ENCODE measurements at regions not wholly inside any gene's neighbourhood (a gene's known extent, or its start where the extent isn't known, plus 50 kb on each side); places are given as distances from the start of the nearest gene placed in this dataset.

GRCh38 chr9:19648672-19649071, 140.2 kb downstream of the SLC24A2 start:
- H4K20me1 ChIP-seq (ENCODE audit: insufficient read depth, low read length) = no peaks in the 10 kb centered on the region
- H3K4me3 ChIP-seq (ENCODE audit: low read length) = no peak overlapping the region
- H3K4me2 ChIP-seq (ENCODE audit: low read depth, low read length) = no peak overlapping the region
- no peak overlapping the region for H3K27ac ChIP-seq (ENCODE audit: low read length)
- no peaks in the 10 kb centered on the region for H3K36me3 ChIP-seq (replicated peaks; ENCODE audit: insufficient read depth, low read length)
- no peak overlapping the region for H3K9ac ChIP-seq (ENCODE audit: low read length)
- no peaks in the 10 kb centered on the region for H3K9me2 ChIP-seq (replicated peaks; ENCODE audit: insufficient read depth, low read length)
- TF ChIP-seq EZH2 (optimal IDR thresholded peaks at IDR 0.05; ENCODE audit: low read depth, low read length) = no peak
- no peak for TF ChIP-seq EZH2phosphoT487 (IDR thresholded peaks at IDR 0.05; ENCODE audit: low read length)
- no peak for TF ChIP-seq CTCF (IDR thresholded peaks at IDR 0.05; ENCODE audit: low read length)
- H3K79me2 ChIP-seq (ENCODE audit: low read length) = no peaks in the 10 kb centered on the region
- no peak for DNase-seq
- no peaks in the 10 kb centered on the region for H3K9me3 ChIP-seq (replicated peaks; ENCODE audit: insufficient read depth, low read length)
- H3K27me3 ChIP-seq (replicated peaks; ENCODE audit: insufficient read depth, low read length) = no peaks in the 10 kb centered on the region
- no peak overlapping the region for H2AFZ ChIP-seq (ENCODE audit: low read length)
- H3K4me1 ChIP-seq (ENCODE audit: low read length) = no peaks in the 10 kb centered on the region
- H3F3A ChIP-seq (ENCODE audit: insufficient read depth, low read length) = no peaks in the 10 kb centered on the region

- H3K4me2 ChIP-seq (ENCODE audit: low read depth, low read length) = no peak overlapping the region
- H3K27me3 ChIP-seq (replicated peaks; ENCODE audit: insufficient read depth, low read length) = no peaks in the 10 kb centered on the region
- no peaks in the 10 kb centered on the region for H3K36me3 ChIP-seq (replicated peaks; ENCODE audit: insufficient read depth, low read length)
- H3K4me3 ChIP-seq (ENCODE audit: low read length) = no peak overlapping the region
- no peaks in the 10 kb centered on the region for H3F3A ChIP-seq (ENCODE audit: insufficient read depth, low read length)
- no peak for DNase-seq
- no peak for TF ChIP-seq EZH2phosphoT487 (IDR thresholded peaks at IDR 0.05; ENCODE audit: low read length)
- no peak for TF ChIP-seq CTCF (IDR thresholded peaks at IDR 0.05; ENCODE audit: low read length)
- no peak for TF ChIP-seq EZH2 (optimal IDR thresholded peaks at IDR 0.05; ENCODE audit: low read depth, low read length)
- H3K9ac ChIP-seq (ENCODE audit: low read length) = no peak overlapping the region
- no peak overlapping the region for H2AFZ ChIP-seq (ENCODE audit: low read length)
- no peaks in the 10 kb centered on the region for H3K79me2 ChIP-seq (ENCODE audit: low read length)
- H3K4me1 ChIP-seq (ENCODE audit: low read length) = no peaks in the 10 kb centered on the region
- H3K9me2 ChIP-seq (replicated peaks; ENCODE audit: insufficient read depth, low read length) = no peaks in the 10 kb centered on the region
- no peaks in the 10 kb centered on the region for H4K20me1 ChIP-seq (ENCODE audit: insufficient read depth, low read length)
- H3K27ac ChIP-seq (ENCODE audit: low read length) = no peak overlapping the region
- no peaks in the 10 kb centered on the region for H3K9me3 ChIP-seq (replicated peaks; ENCODE audit: insufficient read depth, low read length)
Observed at GRCh38 chr9:19643875-19644274, 145.0 kb downstream of the SLC24A2 start.

- H3K4me3 ChIP-seq (ENCODE audit: low read length) = no peak overlapping the region
- no peaks in the 10 kb centered on the region for H3K4me1 ChIP-seq (ENCODE audit: low read length)
- H3K36me3 ChIP-seq (replicated peaks; ENCODE audit: insufficient read depth, low read length) = no peaks in the 10 kb centered on the region
- H3K79me2 ChIP-seq (ENCODE audit: low read length) = no peaks in the 10 kb centered on the region
- no peaks in the 10 kb centered on the region for H3F3A ChIP-seq (ENCODE audit: insufficient read depth, low read length)
- no peaks in the 10 kb centered on the region for H3K27me3 ChIP-seq (replicated peaks; ENCODE audit: insufficient read depth, low read length)
- no peaks in the 10 kb centered on the region for H4K20me1 ChIP-seq (ENCODE audit: insufficient read depth, low read length)
- no peak overlapping the region for H3K9ac ChIP-seq (ENCODE audit: low read length)
- H3K9me3 ChIP-seq (replicated peaks; ENCODE audit: insufficient read depth, low read length) = no peaks in the 10 kb centered on the region
- no peak overlapping the region for H3K27ac ChIP-seq (ENCODE audit: low read length)
- H3K4me2 ChIP-seq (ENCODE audit: low read depth, low read length) = no peak overlapping the region
- no peak for TF ChIP-seq CTCF (IDR thresholded peaks at IDR 0.05; ENCODE audit: low read length)
- TF ChIP-seq EZH2 (optimal IDR thresholded peaks at IDR 0.05; ENCODE audit: low read depth, low read length) = no peak
- TF ChIP-seq EZH2phosphoT487 (IDR thresholded peaks at IDR 0.05; ENCODE audit: low read length) = no peak
- DNase-seq = no peak
- H2AFZ ChIP-seq (ENCODE audit: low read length) = no peak overlapping the region
- H3K9me2 ChIP-seq (replicated peaks; ENCODE audit: insufficient read depth, low read length) = no peaks in the 10 kb centered on the region
Observed at GRCh38 chr9:19642256-19642655, 146.6 kb downstream of the SLC24A2 start.

Data from MM.1S (cell line).